Heart right ventricle (tissue), 16 donors: ENCODE measurements at regions not wholly inside any gene's neighbourhood (a gene's known extent, or its start where the extent isn't known, plus 50 kb on each side); places are given as distances from the start of the nearest gene placed in this dataset.
"Not testable (repeated sequence)": the region's sequence is repeated elsewhere in the genome, so short reads cannot be mapped to it uniquely, and the experiment has no call there.

Experiments used
- ATAC-seq, 8 donors: fragments of 200-7000 bp; cut with Tn5 transposase; one replicate each; pipeline ENCODE4 v1.9.1; 2020; ENCODE audit warnings: mild to moderate bottlenecking in 8 of 8, moderate library complexity in 8 of 8, moderate number of reproducible peaks in 1 of 8
- DNase-seq, 2 donors: peaks; one replicate each; pipeline ENCODE4 v3.0.0-alpha.2; 2020
- H3K27ac ChIP-seq, 10 donors: fragments of 200-600 bp; sonication (generic) in 2 of 10; one replicate each; pipeline versions ENCODE4 v1.5.0 to v1.8.0; 2020 to 2022; ENCODE audit warnings: mild to moderate bottlenecking in 3 of 10
- H3K27me3 ChIP-seq, 7 donors: fragments of 200-600 bp; one replicate each; pipeline ENCODE4 v1.8.0; 2021 to 2022; ENCODE audit warnings: mild to moderate bottlenecking in 2 of 7
- H3K36me3 ChIP-seq, 9 donors: fragments of 200-600 bp; sonication (generic) in 1 of 9; one replicate each; pipeline versions ENCODE4 v1.5.0 to v1.8.0; 2020 to 2022; ENCODE audit warnings: mild to moderate bottlenecking in 2 of 9
- H3K4me1 ChIP-seq, 9 donors: fragments of 200-600 bp; sonication (generic) in 1 of 9; one replicate each; pipeline versions ENCODE4 v1.5.0 to v1.8.0; 2020 to 2022; ENCODE audit warnings: mild to moderate bottlenecking in 4 of 9
- H3K4me3 ChIP-seq, 10 donors: fragments of 200-600 bp; sonication (generic) in 2 of 10; one replicate each; pipeline versions ENCODE4 v1.5.0 to v1.8.0; 2020 to 2022; ENCODE audit warnings: mild to moderate bottlenecking in 7 of 10, moderate library complexity in 2 of 10
- H3K9me3 ChIP-seq, 11 donors: fragments of 200-600 bp in 10 of 11; sonication (generic) in 2 of 11; one replicate each; pipeline versions ENCODE4 v1.5.0 to v1.8.0; 2013 to 2022; ENCODE audit warnings: mild to moderate bottlenecking in 2 of 11, control low read depth in 1 of 11, moderate library complexity in 1 of 11
- WGBS, 2 donors: extraction: QIAGEN DNeasy Blood & Tissue Kit; methylation state at CpG; one replicate each; pipeline ENCODE4 v1.1.7; 2013; ENCODE audit warnings: inconsistent platforms in 1 of 2; 5-methylcytosine and 5-hydroxymethylcytosine counted together
- intact Hi-C, 10 donors: fragments of 100-400 bp; cut with DNase I; formaldehyde crosslinking; loops; one replicate each; pipeline versions ENCODE4 v1.11.1 to v1.14.2; 2022
- TF ChIP-seq, protein P1 (sequence below), 9 donors: fragments of 200-600 bp; sonication (generic) in 2 of 9; IDR thresholded peaks; one replicate each; pipeline versions ENCODE4 v1.5.0 to v1.8.0; 2021 to 2022; ENCODE audit warnings: antibody characterized with exemption in 9 of 9, mild to moderate bottlenecking in 5 of 9, moderate library complexity in 1 of 9
- donor health status: Arrhythmogenic right ventricular cardiomyopathy.
- donor health status: ischemic (EF 13 %, LVEDD 7.1; RV severe dilation, severe dysfunction).
- donor health status: healthy with polysubstance abuse.
- donor health status: DM: no; HTN: yes; CAD: no.
- donor health status: DM: no; HTN: no; CAD: no.
- donor health status: ischemic (EF 25% LVEDD 6.9; RV normal size, moderate dysfunction).
- donor health status: ischemic (EF 25% LVEDD 5.7; RV mildly dilated, moderate dysfunction).
- donor health status: healthy.
- donor health status: DM: yes; HTN: yes; CAD: no.
- donor health status: Ischemic cardiomyopathy.
- donor health status: ischemic (EF 35%, LVEDD 5.7; RV mildly dilated, moderate dysfunction).
- donor health status: nonischemic (EF 11% LVEDD 7.7; RV severe dilation, severe dysfunction).
- donor health status: DM: yes; HTN: yes; CAD: no.
- donor health status: PGD.
- donor health status: ischemic (EF 29% LVEDD 5.4; RV normal size, mild dysfunction).
- donor health status: nonischemic (EF 23%, LVEDD 6.1; RV moderate dilation, normal function).

DNA sequence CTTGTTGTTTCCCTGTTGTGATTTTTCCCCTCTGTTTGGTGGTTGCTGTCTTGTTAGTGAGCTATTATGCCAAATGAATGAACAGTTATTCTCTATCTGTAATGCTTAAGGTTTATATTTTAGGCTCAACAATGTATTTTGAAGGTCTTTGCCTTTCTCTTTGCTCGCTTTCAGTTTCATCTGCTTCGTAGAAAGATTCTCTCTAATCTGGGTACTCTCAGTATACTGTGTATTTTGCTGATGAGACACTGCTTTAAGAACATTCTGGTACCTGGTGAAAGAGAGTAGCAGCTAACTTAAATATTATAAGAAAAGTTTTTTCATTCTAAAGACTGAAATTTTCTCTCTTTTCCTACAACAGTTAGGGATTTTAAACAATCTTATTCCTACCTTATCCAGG, 1274.7 kb upstream of the PABPC4L start:
- 75 to 76% methylated on average over 2 of the region's 2 CpGs for WGBS, 2 donors

DNA sequence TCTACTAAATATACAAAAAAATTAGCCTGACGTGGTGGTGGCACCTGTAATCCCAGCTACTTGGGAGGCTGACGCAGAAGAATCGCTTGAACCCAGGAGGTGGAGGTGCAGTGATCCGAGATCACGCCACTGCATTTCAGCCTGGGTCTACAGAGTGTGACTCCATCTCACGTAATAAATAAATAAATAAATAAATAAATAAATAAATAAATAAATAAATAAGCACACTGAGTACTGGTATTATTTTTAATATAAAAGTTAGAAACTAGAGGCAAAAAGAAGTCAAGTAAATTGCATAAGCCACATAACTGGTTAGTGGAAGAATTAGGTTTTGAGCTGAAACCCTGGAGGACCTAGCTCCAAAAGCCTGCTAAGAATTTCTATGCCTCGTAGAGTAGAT, 1262.7 kb upstream of the PABPC4L start:
- intact Hi-C loops: no loop called here
- Histone ChIP-seq H3K4me3 (no peak overlapping the region), H3K4me1 (no peaks in the 10 kb centered on the region), H3K27ac (no peak overlapping the region), H3K9me3 (peaks cover 0 to 18% (median 0%) of the 10 kb centered on the region in 11 donors), H3K36me3 (no peaks in the 10 kb centered on the region), H3K27me3 (no peaks in the 10 kb centered on the region)
- no peak for DNase-seq
- 75% methylated on average over 7 of the region's 7 CpGs for WGBS, 2 donors
- TF ChIP-seq, protein P1, sequence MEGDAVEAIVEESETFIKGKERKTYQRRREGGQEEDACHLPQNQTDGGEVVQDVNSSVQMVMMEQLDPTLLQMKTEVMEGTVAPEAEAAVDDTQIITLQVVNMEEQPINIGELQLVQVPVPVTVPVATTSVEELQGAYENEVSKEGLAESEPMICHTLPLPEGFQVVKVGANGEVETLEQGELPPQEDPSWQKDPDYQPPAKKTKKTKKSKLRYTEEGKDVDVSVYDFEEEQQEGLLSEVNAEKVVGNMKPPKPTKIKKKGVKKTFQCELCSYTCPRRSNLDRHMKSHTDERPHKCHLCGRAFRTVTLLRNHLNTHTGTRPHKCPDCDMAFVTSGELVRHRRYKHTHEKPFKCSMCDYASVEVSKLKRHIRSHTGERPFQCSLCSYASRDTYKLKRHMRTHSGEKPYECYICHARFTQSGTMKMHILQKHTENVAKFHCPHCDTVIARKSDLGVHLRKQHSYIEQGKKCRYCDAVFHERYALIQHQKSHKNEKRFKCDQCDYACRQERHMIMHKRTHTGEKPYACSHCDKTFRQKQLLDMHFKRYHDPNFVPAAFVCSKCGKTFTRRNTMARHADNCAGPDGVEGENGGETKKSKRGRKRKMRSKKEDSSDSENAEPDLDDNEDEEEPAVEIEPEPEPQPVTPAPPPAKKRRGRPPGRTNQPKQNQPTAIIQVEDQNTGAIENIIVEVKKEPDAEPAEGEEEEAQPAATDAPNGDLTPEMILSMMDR (IDR thresholded peaks at IDR 0.05): no peak
- ATAC-seq: no peak

More for the DNA sequence above, 1274.7 kb upstream of the PABPC4L start:
- no peak overlapping the region for H3K4me3 ChIP-seq
- DNase-seq (no peak), ATAC-seq (no peak)
- TF ChIP-seq, protein P1 (IDR thresholded peaks at IDR 0.05): no peak
- no peak overlapping the region for H3K27ac ChIP-seq
- no peaks in the 10 kb centered on the region for H3K4me1 ChIP-seq
- H3K9me3 ChIP-seq: peaks cover 0 to 19% (median 0%) of the 10 kb centered on the region in 11 donors
- no peaks in the 10 kb centered on the region for H3K36me3 ChIP-seq
- H3K27me3 ChIP-seq: no peaks in the 10 kb centered on the region
- intact Hi-C loops: no loop called here

DNA sequence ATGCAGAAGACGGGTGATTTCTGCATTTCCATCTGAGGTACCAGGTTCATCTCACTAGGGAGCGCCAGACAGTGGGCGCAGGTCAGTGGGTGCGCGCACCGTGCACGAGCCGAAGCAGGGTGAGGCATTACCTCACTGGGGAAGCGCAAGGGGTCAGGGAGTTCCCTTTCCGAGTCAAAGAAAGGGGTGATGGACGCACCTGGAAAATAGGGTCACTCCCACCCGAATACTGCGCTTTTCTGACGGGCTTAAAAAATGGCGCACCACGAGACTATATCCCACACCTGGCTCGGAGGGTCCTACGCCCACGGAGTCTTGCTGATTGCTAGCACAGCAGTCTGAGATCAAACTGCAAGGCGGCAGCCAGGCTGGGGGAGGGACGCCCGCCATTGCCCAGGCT, 1246.0 kb upstream of the PABPC4L start:
- ATAC-seq, DNase-seq, H3K27me3 ChIP-seq, intact Hi-C loops, H3K4me3 ChIP-seq, H3K36me3 ChIP-seq, H3K27ac ChIP-seq, H3K4me1 ChIP-seq: not testable (repeated sequence)
- WGBS, 2 donors: 93 to 97% methylated on average over 10 to 20 of the region's 22 CpGs
- peaks cover 0 to 15% (median 0%) of the 10 kb centered on the region in 11 donors for H3K9me3 ChIP-seq

DNA sequence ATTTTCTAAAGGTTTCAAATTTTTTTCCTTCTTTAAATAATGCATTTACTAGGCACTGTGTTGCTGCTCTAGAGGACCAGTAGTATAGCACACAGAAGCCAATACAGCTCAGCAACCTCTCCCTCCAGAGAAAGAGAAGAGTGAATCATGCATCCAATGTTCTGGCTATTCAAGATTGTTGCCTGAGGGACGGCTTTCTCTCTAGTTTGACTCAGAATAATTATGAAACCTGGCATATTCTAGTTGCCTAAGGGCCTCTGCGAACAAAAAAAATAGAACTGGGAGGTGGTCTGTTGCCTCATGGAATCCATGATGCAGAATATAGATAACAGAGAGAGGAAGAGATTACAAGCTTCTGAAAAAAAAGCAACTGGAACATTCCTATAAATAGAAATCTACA, 1233.3 kb upstream of the PABPC4L start:
- no peak for DNase-seq
- 67 to 75% methylated on average over 2 of the region's 2 CpGs for WGBS, 2 donors
- H3K4me1 ChIP-seq: no peaks in the 10 kb centered on the region
- no peak overlapping the region for H3K4me3 ChIP-seq
- H3K27ac ChIP-seq: no peak overlapping the region
- peaks cover 0 to 35% (median 2%) of the 10 kb centered on the region in 11 donors for H3K9me3 ChIP-seq
- TF ChIP-seq, protein P1 (IDR thresholded peaks at IDR 0.05): no peak
- intact Hi-C loops: no loop called here
- H3K36me3 ChIP-seq: no peaks in the 10 kb centered on the region
- H3K27me3 ChIP-seq: no peaks in the 10 kb centered on the region
- ATAC-seq: no peak

DNA sequence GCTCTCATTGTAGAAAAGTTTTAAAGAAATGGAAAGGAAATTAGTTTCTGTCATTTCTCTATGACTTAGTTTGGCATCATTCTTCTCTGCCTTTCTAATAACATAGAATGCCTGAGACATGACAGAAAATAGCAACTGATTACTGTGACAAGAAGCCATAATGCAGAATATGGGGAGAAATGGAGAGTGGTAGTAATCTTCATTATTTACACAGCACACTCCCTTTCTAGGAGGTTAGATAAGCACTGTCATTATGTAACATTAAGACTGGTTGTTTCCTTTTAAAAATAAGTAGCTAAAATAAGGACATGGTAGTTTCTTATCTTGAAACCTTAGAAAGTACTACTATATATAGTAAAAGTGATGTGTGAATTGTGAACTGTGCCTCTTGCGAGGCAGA, 1227.9 kb upstream of the PABPC4L start:
- H3K4me3 ChIP-seq: no peak overlapping the region
- 70 to 89% methylated on average over 1 of the region's 1 CpG for WGBS, 2 donors
- DNase-seq (no peak), ATAC-seq (no peak)
- H3K27me3 ChIP-seq: no peaks in the 10 kb centered on the region
- no peak overlapping the region for H3K27ac ChIP-seq
- intact Hi-C loops: no loop called here
- H3K4me1 ChIP-seq: no peaks in the 10 kb centered on the region
- TF ChIP-seq, protein P1 (IDR thresholded peaks at IDR 0.05): no peak
- no peaks in the 10 kb centered on the region for H3K9me3 ChIP-seq
- H3K36me3 ChIP-seq: no peaks in the 10 kb centered on the region
